Activated CD8-positive, alpha-beta T cell treated with anti-CD3 and anti-CD28 coated beads, Interleukin-2, amount 10 ng/mL, durations not matched to agents 7 days and 5 days (primary cell): ENCODE measurements at regions not wholly inside any gene's neighbourhood (a gene's known extent, or its start where the extent isn't known, plus 50 kb on each side); places are given as distances from the start of the nearest gene placed in this dataset.
"Not testable (repeated sequence)": the region's sequence is repeated elsewhere in the genome, so short reads cannot be mapped to it uniquely, and the experiment has no call there.

Experiments used
- ATAC-seq: fragments of 150-1000 bp; cut with Tn5 transposase; one replicate; pipeline ENCODE4 v1.10.0; 2021; ENCODE audit warnings: moderate library complexity
- CTCF ChIA-PET: fragments of 350-600 bp; sonication (Branson Sonifier 250); formaldehyde crosslinking; loops from one replicate; lab custom pipeline; 2021; ENCODE audit warnings: antibody characterized with exemption; lab: Charles Lee
- POLR2A ChIA-PET: fragments of 350-600 bp; sonication (Branson Sonifier 250); formaldehyde crosslinking; loops from one replicate; lab custom pipeline; 2021; ENCODE audit warnings: antibody characterized with exemption; lab: Charles Lee
- DNase-seq: peaks from one replicate; pipeline ENCODE4 v3.0.0-alpha.2; 2020
- H3K27ac Mint-ChIP-seq: one replicate; pipeline ENCODE4 v1.8.0; 2021; ENCODE audit warnings: mild to moderate bottlenecking, mixed read lengths
- H3K27me3 Mint-ChIP-seq: one replicate; pipeline ENCODE4 v1.8.0; 2021; ENCODE audit warnings: low read depth, mixed read lengths
- H3K36me3 Mint-ChIP-seq: one replicate; pipeline ENCODE4 v1.8.0; 2021; ENCODE audit warnings: low read depth, mixed read lengths
- H3K4me1 Mint-ChIP-seq: one replicate; pipeline ENCODE4 v1.8.0; 2021; ENCODE audit warnings: low read depth, mixed read lengths
- H3K4me3 Mint-ChIP-seq: one replicate; pipeline ENCODE4 v1.8.0; 2021; ENCODE audit warnings: mild to moderate bottlenecking, mixed read lengths
- H3K9me3 Mint-ChIP-seq: one replicate; pipeline ENCODE4 v1.8.0; 2022; ENCODE audit warnings: mixed read lengths; ENCODE audit not compliant: insufficient read depth

DNA sequence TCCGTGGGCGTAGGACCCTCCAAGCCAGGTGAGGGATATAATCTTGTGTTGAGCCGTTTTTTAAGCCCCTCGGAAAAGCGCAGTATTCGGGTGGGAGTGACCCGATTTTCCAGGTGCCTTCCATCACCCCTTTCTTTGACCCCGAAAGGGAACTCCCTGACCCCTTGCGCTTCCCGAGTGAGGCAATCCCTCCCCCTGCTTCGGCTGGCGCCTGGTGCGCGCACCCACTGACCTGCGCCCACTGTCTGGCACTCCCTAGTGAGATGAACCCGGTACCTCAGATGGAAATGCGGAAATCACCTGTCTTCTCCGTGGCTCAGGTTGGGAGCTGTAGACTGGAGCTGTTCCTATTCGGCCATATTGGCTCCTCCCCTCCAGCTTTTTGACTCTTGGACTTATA lies 1365.0 kb downstream of the GRIK2 start:
- H3K4me3 Mint-ChIP-seq, POLR2A ChIA-PET, H3K27me3 Mint-ChIP-seq, H3K4me1 Mint-ChIP-seq, CTCF ChIA-PET, H3K27ac Mint-ChIP-seq, ATAC-seq, H3K36me3 Mint-ChIP-seq, DNase-seq: not testable (repeated sequence)
- H3K9me3 Mint-ChIP-seq: peaks cover 12% of the 10 kb centered on the region

DNA sequence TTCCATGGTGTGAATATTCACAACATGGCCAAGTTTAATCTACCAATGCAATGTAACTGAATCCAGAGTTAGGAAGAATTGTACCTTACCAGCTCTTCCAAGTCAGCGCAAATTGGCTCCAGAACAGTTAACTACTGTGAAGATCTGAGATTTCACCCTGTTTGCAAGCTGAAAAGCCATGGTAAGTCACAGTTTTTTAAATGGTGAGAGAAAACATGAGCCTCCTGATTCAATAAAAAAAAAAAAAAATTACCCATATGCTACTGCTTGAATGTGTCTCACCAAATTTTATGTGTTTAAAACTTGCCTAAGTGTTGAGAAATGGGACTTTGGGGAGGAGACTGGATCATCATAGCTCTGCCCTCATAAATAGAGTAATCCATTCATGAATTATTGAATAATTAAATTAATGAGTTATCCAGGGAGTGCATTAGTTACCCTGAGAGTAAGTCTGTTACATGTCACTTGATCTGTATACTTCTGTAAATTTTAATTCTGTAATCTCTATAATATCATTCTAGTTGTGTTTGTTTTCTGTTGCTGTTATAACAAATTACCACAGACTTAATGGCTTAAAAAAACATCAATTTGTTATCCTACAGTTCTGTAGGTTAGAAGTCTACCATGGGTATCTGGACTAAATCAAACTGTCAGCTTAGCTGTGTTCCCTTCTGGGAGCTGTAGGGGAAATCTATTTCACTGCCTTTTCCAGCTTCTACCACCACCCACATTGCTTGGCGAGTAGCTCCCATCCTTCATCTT lies 1355.9 kb downstream of the GRIK2 start:
- Mint-ChIP-seq H3K9me3 (peaks cover 8% of the 10 kb centered on the region), H3K36me3 (no peaks in the 10 kb centered on the region), H3K27ac (no peak overlapping the region), H3K27me3 (no peaks in the 10 kb centered on the region), H3K4me3 (no peak overlapping the region), H3K4me1 (no peaks in the 10 kb centered on the region)
- ChIA-PET CTCF (no interaction called here), POLR2A (no interaction called here)
- no peak for DNase-seq
- ATAC-seq: no peak

DNA sequence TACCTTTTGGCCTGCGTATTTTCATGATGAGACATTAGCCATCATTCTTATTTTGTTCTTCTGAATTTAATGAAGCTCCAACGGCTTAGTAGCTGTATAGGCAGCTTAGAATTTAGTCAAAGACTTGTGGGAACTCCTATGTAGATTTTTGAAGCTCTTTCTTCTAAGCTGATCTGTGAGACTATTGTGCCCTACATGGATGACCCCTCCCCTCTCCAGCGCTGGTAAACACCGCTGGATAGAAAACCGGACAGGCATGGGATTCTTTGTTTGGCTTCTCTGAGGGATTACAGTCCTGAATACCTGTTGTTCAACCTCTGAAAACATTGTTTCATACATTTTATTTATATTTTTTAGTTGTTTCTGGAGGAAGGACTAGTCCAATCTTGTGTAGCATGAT lies 1353.4 kb downstream of the GRIK2 start:
- DNase-seq: no peak

DNA sequence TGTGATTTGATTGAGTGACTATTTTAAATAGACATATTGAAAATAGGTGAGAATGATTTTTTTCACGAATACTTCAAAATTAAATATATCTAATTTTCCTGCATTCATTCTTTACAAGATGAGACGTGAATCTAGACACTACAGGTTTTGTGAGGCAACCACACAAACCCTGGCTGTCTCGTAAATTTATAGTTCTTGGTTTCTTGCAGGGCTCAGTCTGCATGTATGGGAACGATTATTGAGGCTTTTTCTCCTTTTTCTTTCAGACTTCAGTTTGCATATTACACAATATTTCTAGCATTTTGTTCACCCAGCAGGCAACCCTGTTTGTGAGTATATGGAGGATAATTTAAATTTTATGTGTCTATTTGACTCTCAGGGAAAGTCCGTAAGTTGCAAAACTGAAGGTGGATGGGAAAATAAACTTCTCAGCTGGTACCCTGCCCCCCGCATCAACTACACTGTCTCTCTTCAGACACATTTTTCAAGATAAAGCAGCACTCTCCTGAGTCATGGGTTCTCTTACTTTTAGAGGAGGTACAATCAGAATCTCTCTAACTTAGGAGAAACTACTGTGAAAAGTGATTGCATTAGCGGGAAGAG lies 1349.3 kb downstream of the GRIK2 start:
- no peaks in the 10 kb centered on the region for H3K4me1 Mint-ChIP-seq
- ChIA-PET POLR2A (no interaction called here), CTCF (no interaction called here)
- H3K27me3 Mint-ChIP-seq: no peaks in the 10 kb centered on the region
- ATAC-seq: no peak
- no peak overlapping the region for H3K4me3 Mint-ChIP-seq
- DNase-seq: no peak
- no peak overlapping the region for H3K27ac Mint-ChIP-seq
- H3K36me3 Mint-ChIP-seq: no peaks in the 10 kb centered on the region
- no peaks in the 10 kb centered on the region for H3K9me3 Mint-ChIP-seq

More for the DNA sequence above, 1353.4 kb downstream of the GRIK2 start:
- H3K36me3 Mint-ChIP-seq: no peaks in the 10 kb centered on the region
- H3K27ac Mint-ChIP-seq: no peak overlapping the region
- ChIA-PET CTCF (no interaction called here), POLR2A (no interaction called here)
- H3K4me3 Mint-ChIP-seq: no peak overlapping the region
- H3K4me1 Mint-ChIP-seq: no peaks in the 10 kb centered on the region
- H3K27me3 Mint-ChIP-seq: no peaks in the 10 kb centered on the region
- peaks cover 8% of the 10 kb centered on the region for H3K9me3 Mint-ChIP-seq
- no peak for ATAC-seq

DNA sequence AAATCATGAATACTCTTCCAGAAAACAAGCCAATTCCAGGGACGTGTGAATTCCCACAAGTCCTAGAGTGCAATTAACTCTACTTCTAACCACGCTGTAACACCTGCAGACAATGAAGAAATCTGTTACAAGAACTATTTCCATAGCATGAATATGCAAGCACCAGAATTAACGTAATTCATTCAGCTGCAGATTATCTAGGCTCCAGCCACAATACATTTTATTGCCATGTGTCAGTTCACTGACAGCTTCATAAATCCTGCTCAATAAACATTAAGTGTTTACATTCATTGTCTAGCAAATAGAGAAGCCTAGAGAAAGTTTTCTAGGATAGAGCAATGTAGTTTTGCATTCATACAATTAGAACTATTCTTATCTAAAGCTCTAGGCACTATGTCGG lies 1348.5 kb downstream of the GRIK2 start:
- no peak overlapping the region for H3K27ac Mint-ChIP-seq
- no peaks in the 10 kb centered on the region for H3K4me1 Mint-ChIP-seq
- no peaks in the 10 kb centered on the region for H3K27me3 Mint-ChIP-seq
- H3K4me3 Mint-ChIP-seq: no peak overlapping the region
- POLR2A ChIA-PET: no interaction called here
- no peaks in the 10 kb centered on the region for H3K36me3 Mint-ChIP-seq
- DNase-seq (no peak), ATAC-seq (no peak)
- peaks cover 4% of the 10 kb centered on the region for H3K9me3 Mint-ChIP-seq
- CTCF ChIA-PET: no interaction called here

DNA sequence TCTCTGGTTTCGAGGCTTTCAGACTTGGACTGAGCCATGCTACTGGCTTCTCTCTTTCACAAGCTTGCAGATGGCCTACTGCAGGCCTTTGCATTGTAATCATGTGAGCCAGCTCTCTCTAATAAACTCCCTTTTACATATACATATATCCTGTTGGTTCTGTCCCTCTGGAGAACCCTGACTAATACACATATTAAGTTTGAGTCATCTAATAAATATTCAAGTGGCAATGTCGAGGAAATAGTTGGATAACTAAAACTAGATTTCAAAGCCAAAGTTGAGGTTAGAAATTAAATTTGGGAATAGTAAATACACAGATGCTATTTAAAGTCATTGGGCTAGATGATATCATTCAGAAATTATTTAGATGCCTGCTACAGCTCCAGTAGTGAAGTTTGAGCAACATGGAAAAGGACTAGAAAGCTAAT lies 1343.4 kb downstream of the GRIK2 start:
- ATAC-seq (no peak), DNase-seq (no peak)
- Mint-ChIP-seq H3K9me3 (peaks cover 7% of the 10 kb centered on the region), H3K4me3 (no peak overlapping the region), H3K27ac (no peak overlapping the region), H3K4me1 (no peaks in the 10 kb centered on the region), H3K36me3 (no peaks in the 10 kb centered on the region), H3K27me3 (no peaks in the 10 kb centered on the region)
- ChIA-PET CTCF (no interaction called here), POLR2A (no interaction called here)

DNA sequence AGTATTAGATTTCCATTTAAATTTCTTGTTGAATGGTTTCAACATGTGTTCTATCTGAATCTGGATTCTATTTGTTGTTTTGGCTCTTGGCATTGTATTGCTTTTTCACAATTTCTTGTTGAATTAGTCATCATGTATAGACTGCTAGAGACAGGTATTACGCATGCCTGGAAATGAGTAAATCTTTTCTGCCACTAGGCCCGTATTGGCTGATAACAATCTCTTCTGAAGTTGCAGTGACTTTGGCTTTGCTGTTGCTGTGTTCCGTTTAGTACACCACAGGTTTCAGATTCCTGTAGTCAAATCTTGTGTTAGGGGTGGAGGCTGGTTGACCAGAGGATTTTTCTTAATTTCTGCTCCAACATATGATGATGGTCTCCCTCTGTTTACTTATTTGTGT lies 1339.4 kb downstream of the GRIK2 start:
- CTCF ChIA-PET: no interaction called here

DNA sequence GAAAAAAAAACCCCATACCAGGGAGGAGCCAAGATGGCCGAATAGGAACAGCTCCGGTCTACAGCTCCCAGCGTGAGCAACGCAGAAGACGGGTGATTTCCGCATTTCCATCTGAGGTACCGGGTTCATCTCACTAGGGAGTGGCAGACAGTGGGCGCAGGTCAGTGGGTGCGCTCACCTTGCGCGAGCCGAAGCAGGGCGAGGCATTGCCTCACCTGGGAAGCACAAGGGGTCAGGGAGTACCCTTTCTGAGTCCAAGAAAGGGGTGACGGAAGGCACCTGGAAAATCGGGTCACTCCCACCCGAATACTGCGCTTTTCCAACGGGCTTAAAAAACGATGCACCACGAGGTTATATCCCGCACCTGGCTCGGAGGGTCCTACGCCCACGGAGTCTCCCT lies 1328.6 kb downstream of the GRIK2 start:
- CTCF ChIA-PET, H3K27me3 Mint-ChIP-seq: not testable (repeated sequence)

More for the DNA sequence above, 1339.4 kb downstream of the GRIK2 start:
- no peak for ATAC-seq
- Mint-ChIP-seq H3K27ac (no peak overlapping the region), H3K9me3 (peaks cover 7% of the 10 kb centered on the region), H3K27me3 (no peaks in the 10 kb centered on the region), H3K4me1 (no peaks in the 10 kb centered on the region), H3K36me3 (no peaks in the 10 kb centered on the region), H3K4me3 (no peak overlapping the region)
- DNase-seq: no peak
- POLR2A ChIA-PET: no interaction called here

DNA sequence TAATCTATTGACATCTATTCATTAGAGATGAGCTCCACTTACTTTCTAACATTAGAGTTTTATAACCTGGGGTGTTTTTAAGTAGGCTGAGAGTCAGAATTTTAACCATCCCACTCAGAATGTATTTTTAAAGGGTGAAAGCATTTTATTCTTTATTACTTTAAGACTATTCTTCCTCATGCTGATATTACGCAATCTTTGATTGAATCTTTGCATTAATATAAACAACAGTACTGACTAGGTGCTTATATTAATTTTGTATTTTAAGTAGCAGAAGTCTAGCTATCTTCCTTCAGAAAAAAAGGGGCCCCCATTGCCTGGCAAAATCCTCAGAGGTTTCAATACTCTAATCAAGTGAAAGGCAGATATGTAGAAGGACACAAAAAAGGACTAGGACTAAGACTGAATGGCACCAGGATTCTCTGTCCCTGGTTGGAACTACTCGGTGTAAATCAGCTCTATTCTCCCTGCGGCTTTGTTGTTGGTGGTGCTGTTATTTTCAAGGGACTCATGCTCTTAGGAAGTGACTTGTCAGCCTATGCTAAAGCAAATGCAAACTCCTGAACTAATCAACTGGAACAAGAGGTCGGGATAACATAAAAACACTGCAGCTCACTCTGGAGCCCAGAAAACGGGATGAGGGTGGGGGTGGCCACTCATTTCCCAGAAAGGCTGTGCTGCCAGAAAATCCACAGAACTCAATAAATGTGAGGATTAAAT lies 1324.4 kb downstream of the GRIK2 start:
- DNase-seq (no peak), ATAC-seq (no peak)
- no peaks in the 10 kb centered on the region for H3K4me1 Mint-ChIP-seq
- peaks cover 4% of the 10 kb centered on the region for H3K9me3 Mint-ChIP-seq
- no peaks in the 10 kb centered on the region for H3K27me3 Mint-ChIP-seq
- CTCF ChIA-PET: no interaction called here
- H3K27ac Mint-ChIP-seq: no peak overlapping the region
- POLR2A ChIA-PET: no interaction called here
- no peaks in the 10 kb centered on the region for H3K36me3 Mint-ChIP-seq
- no peak overlapping the region for H3K4me3 Mint-ChIP-seq

More for the DNA sequence above, 1328.6 kb downstream of the GRIK2 start:
- H3K9me3 Mint-ChIP-seq, POLR2A ChIA-PET, H3K27ac Mint-ChIP-seq, DNase-seq, H3K36me3 Mint-ChIP-seq, H3K4me1 Mint-ChIP-seq, ATAC-seq, H3K4me3 Mint-ChIP-seq: not testable (repeated sequence)

DNA sequence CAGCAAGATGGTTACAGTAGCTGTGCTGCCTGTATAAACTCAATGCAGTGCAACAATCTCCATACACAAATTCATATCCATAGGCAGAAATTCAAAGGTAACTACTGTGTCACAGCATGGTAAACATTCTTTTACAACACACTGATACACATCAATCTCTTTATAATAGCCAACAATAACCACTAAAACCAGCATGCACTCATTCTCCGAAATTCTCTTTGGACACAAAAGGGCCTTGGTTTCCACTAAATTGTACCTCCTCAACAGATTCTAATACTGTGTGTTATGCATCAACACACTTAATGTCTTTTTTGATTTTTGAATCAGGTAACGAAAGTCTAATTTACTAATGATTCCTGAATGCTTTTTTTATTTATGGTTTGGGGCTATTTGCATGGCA lies 1323.7 kb downstream of the GRIK2 start:
- Mint-ChIP-seq H3K9me3 (peaks cover 4% of the 10 kb centered on the region), H3K27ac (no peak overlapping the region), H3K4me3 (no peak overlapping the region), H3K27me3 (no peaks in the 10 kb centered on the region), H3K36me3 (no peaks in the 10 kb centered on the region), H3K4me1 (no peaks in the 10 kb centered on the region)
- no peak for DNase-seq
- ChIA-PET POLR2A (no interaction called here), CTCF (no interaction called here)
- ATAC-seq: no peak

DNA sequence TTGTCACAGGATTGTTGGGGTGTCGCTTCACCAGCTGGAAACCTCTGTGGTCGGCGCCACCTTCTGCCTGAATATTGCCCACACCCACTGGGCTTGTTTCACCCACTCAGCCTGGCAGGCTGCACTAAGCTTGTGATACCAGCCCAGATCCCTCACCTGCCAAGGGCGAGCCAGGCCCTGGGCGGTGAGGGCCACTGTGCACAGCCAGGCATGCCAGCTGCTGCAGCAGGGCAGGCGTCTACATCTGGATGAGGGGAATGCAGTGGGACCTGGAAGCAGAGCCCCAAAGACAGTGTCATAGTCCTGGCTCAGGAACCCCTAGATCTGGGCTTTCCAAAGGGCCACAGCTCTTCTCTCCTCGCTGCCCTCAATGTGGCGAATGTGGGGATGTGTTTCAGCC lies 1307.5 kb downstream of the GRIK2 start:
- no peak for DNase-seq
- no peaks in the 10 kb centered on the region for H3K9me3 Mint-ChIP-seq

DNA sequence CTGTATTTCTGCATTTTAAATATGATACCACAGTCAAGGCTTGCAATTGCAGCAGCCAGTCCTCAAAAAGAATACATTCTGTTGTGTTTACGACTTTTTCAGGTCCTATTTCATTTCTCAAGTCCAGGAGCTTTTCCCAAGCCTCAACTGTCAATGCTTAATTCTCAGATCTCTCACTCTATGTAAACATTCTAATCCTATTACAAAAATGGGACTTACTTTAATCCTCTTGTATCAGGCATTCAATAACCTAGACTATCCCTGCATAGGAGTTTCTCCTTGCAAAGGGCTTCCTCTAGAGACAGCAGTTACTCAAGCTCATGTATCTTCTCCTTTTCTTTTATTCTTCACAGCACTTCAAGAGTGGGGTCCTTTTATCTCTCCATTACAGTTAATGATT lies 1293.0 kb downstream of the GRIK2 start:
- Mint-ChIP-seq H3K4me3 (no peak overlapping the region), H3K4me1 (no peaks in the 10 kb centered on the region), H3K9me3 (peaks cover 5% of the 10 kb centered on the region), H3K27ac (no peak overlapping the region), H3K27me3 (no peaks in the 10 kb centered on the region), H3K36me3 (no peaks in the 10 kb centered on the region)
- ATAC-seq: no peak
- ChIA-PET POLR2A (no interaction called here), CTCF (no interaction called here)
- DNase-seq: no peak

More for the DNA sequence above, 1307.5 kb downstream of the GRIK2 start:
- no peak for ATAC-seq
- no peak overlapping the region for H3K4me3 Mint-ChIP-seq
- no peaks in the 10 kb centered on the region for H3K27me3 Mint-ChIP-seq
- CTCF ChIA-PET: no interaction called here
- H3K4me1 Mint-ChIP-seq: no peaks in the 10 kb centered on the region
- POLR2A ChIA-PET: no interaction called here
- H3K36me3 Mint-ChIP-seq: no peaks in the 10 kb centered on the region
- no peak overlapping the region for H3K27ac Mint-ChIP-seq
